ENCODE measurements at regions not wholly inside any gene's neighbourhood (a gene's known extent, or its start where the extent isn't known, plus 50 kb on each side); places are given as distances from the start of the nearest gene placed in this dataset.

- Histone ChIP-seq H3K4me1 (ENCODE audit: insufficient read depth, low read length) (no peaks in the 10 kb centered on the region), H3K4me3 (ENCODE audit: low read length in 2 of 2) (no peak overlapping the region), H3K27me3 (ENCODE audit: insufficient read depth, low read length) (no peaks in the 10 kb centered on the region), H3K27ac (ENCODE audit: low read depth, low read length) (no peak overlapping the region), H3K9me3 (ENCODE audit: control insufficient read depth in 1 of 2, low read length in 2 of 2) (no peaks in the 10 kb centered on the region), H3K36me3 (ENCODE audit: insufficient read depth, low read length) (no peaks in the 10 kb centered on the region)
- Mint-ChIP-seq H3K4me1 (no peaks in the 10 kb centered on the region), H3K36me3 (no peaks in the 10 kb centered on the region), H3K27me3 (no peaks in the 10 kb centered on the region), H3K4me3 (no peak overlapping the region), H3K27ac (no peak overlapping the region), H3K9me3 (peaks cover 0 to 10% (median 5%) of the 10 kb centered on the region in 8 donors)
- no peak for DNase-seq
- POLR2A ChIA-PET (ENCODE audit: partially characterized antibody) = no interaction called here
- CTCF ChIA-PET (ENCODE audit: partially characterized antibody) = no interaction called here
- intact Hi-C loops (cut with micrococcal nuclease) = no loop called here
Measured at GRCh38 chr3:163548015-163548414, 1530.3 kb downstream of the SI start.

- H3K4me1 Mint-ChIP-seq = no peaks in the 10 kb centered on the region
- no peaks in the 10 kb centered on the region for H3K27me3 ChIP-seq (ENCODE audit: insufficient read depth, low read length)
- no peaks in the 10 kb centered on the region for H3K36me3 Mint-ChIP-seq
- no peak for DNase-seq
- no peaks in the 10 kb centered on the region for H3K9me3 ChIP-seq (ENCODE audit: control insufficient read depth in 1 of 2, low read length in 2 of 2)
- no peaks in the 10 kb centered on the region for H3K27me3 Mint-ChIP-seq
- H3K4me1 ChIP-seq (ENCODE audit: insufficient read depth, low read length) = no peaks in the 10 kb centered on the region
- POLR2A ChIA-PET (ENCODE audit: partially characterized antibody) = no interaction called here
- CTCF ChIA-PET (ENCODE audit: partially characterized antibody) = no interaction called here
- intact Hi-C loops (cut with micrococcal nuclease) = no loop called here
- H3K4me3 ChIP-seq (ENCODE audit: low read length in 2 of 2) = no peak overlapping the region
- no peak overlapping the region for H3K27ac ChIP-seq (ENCODE audit: low read depth, low read length)
- H3K27ac Mint-ChIP-seq = no peak overlapping the region
- peaks cover 0 to 10% (median 5%) of the 10 kb centered on the region in 8 donors for H3K9me3 Mint-ChIP-seq
- no peak overlapping the region for H3K4me3 Mint-ChIP-seq
- no peaks in the 10 kb centered on the region for H3K36me3 ChIP-seq (ENCODE audit: insufficient read depth, low read length)
Measured at GRCh38 chr3:163547014-163547685, 1531.1 kb downstream of the SI start.

- Mint-ChIP-seq H3K4me3 (no peak overlapping the region), H3K4me1 (no peaks in the 10 kb centered on the region), H3K27ac (no peak overlapping the region), H3K36me3 (no peaks in the 10 kb centered on the region), H3K27me3 (no peaks in the 10 kb centered on the region), H3K9me3 (peaks cover 0 to 7% (median 2%) of the 10 kb centered on the region in 8 donors)
- H3K9me3 ChIP-seq (ENCODE audit: control insufficient read depth in 1 of 2, low read length in 2 of 2) = no peaks in the 10 kb centered on the region
- no peaks in the 10 kb centered on the region for H3K36me3 ChIP-seq (ENCODE audit: insufficient read depth, low read length)
- no peak for DNase-seq
- ChIA-PET POLR2A (ENCODE audit: partially characterized antibody) (no interaction called here), CTCF (ENCODE audit: partially characterized antibody) (no interaction called here)
- H3K4me3 ChIP-seq (ENCODE audit: low read length in 2 of 2) = no peak overlapping the region
- intact Hi-C loops (cut with micrococcal nuclease) = no loop called here
- H3K4me1 ChIP-seq (ENCODE audit: insufficient read depth, low read length) = no peaks in the 10 kb centered on the region
- H3K27me3 ChIP-seq (ENCODE audit: insufficient read depth, low read length) = no peaks in the 10 kb centered on the region
- no peak overlapping the region for H3K27ac ChIP-seq (ENCODE audit: low read depth, low read length)
Measured at GRCh38 chr3:163543662-163544061, 1534.6 kb downstream of the SI start.

- H3K9me3 Mint-ChIP-seq = peaks cover 0 to 10% (median 2%) of the 10 kb centered on the region in 8 donors
- H3K36me3 ChIP-seq (ENCODE audit: insufficient read depth, low read length) = no peaks in the 10 kb centered on the region
- no peak overlapping the region for H3K27ac Mint-ChIP-seq
- no peaks in the 10 kb centered on the region for H3K27me3 ChIP-seq (ENCODE audit: insufficient read depth, low read length)
- no peaks in the 10 kb centered on the region for H3K4me1 Mint-ChIP-seq
- CTCF ChIA-PET (ENCODE audit: partially characterized antibody) = no interaction called here
- H3K27ac ChIP-seq (ENCODE audit: low read depth, low read length) = no peak overlapping the region
- no peak for DNase-seq
- no peaks in the 10 kb centered on the region for H3K27me3 Mint-ChIP-seq
- H3K36me3 Mint-ChIP-seq = no peaks in the 10 kb centered on the region
- no peaks in the 10 kb centered on the region for H3K4me1 ChIP-seq (ENCODE audit: insufficient read depth, low read length)
- POLR2A ChIA-PET (ENCODE audit: partially characterized antibody) = no interaction called here
- no peak overlapping the region for H3K4me3 Mint-ChIP-seq
- no peak overlapping the region for H3K4me3 ChIP-seq (ENCODE audit: low read length in 2 of 2)
- intact Hi-C loops (cut with micrococcal nuclease) = no loop called here
- no peaks in the 10 kb centered on the region for H3K9me3 ChIP-seq (ENCODE audit: control insufficient read depth in 1 of 2, low read length in 2 of 2)
Measured at GRCh38 chr3:163541629-163542028, 1536.7 kb downstream of the SI start.

GRCh38 chr3:163538387-163538786, 1539.9 kb downstream of the SI start:
- Mint-ChIP-seq H3K36me3 (no peaks in the 10 kb centered on the region), H3K4me3 (no peak overlapping the region), H3K4me1 (no peaks in the 10 kb centered on the region), H3K27me3 (no peaks in the 10 kb centered on the region), H3K27ac (no peak overlapping the region), H3K9me3 (peaks cover 0 to 14% (median 2%) of the 10 kb centered on the region in 8 donors)
- intact Hi-C loops (cut with micrococcal nuclease) = no loop called here
- no peaks in the 10 kb centered on the region for H3K27me3 ChIP-seq (ENCODE audit: insufficient read depth, low read length)
- no peak for DNase-seq
- ChIA-PET POLR2A (ENCODE audit: partially characterized antibody) (no interaction called here), CTCF (ENCODE audit: partially characterized antibody) (no interaction called here)
- no peaks in the 10 kb centered on the region for H3K9me3 ChIP-seq (ENCODE audit: control insufficient read depth in 1 of 2, low read length in 2 of 2)
- no peak overlapping the region for H3K4me3 ChIP-seq (ENCODE audit: low read length in 2 of 2)
- H3K36me3 ChIP-seq (ENCODE audit: insufficient read depth, low read length) = no peaks in the 10 kb centered on the region
- H3K27ac ChIP-seq (ENCODE audit: low read depth, low read length) = no peak overlapping the region
- H3K4me1 ChIP-seq (ENCODE audit: insufficient read depth, low read length) = no peaks in the 10 kb centered on the region

- Histone ChIP-seq H3K4me1 (ENCODE audit: insufficient read depth, low read length) (no peaks in the 10 kb centered on the region), H3K9me3 (ENCODE audit: control insufficient read depth in 1 of 2, low read length in 2 of 2) (no peaks in the 10 kb centered on the region), H3K36me3 (ENCODE audit: insufficient read depth, low read length) (no peaks in the 10 kb centered on the region), H3K27ac (ENCODE audit: low read depth, low read length) (no peak overlapping the region), H3K27me3 (ENCODE audit: insufficient read depth, low read length) (no peaks in the 10 kb centered on the region), H3K4me3 (ENCODE audit: low read length in 2 of 2) (no peak overlapping the region)
- CTCF ChIA-PET (ENCODE audit: partially characterized antibody) = no interaction called here
- intact Hi-C loops (cut with micrococcal nuclease) = no loop called here
- H3K27me3 Mint-ChIP-seq = no peaks in the 10 kb centered on the region
- no peaks in the 10 kb centered on the region for H3K36me3 Mint-ChIP-seq
- POLR2A ChIA-PET (ENCODE audit: partially characterized antibody) = no interaction called here
- H3K4me3 Mint-ChIP-seq = no peak overlapping the region
- H3K9me3 Mint-ChIP-seq = peaks cover 0 to 16% (median 5%) of the 10 kb centered on the region in 8 donors
- no peak for DNase-seq
- H3K4me1 Mint-ChIP-seq = no peaks in the 10 kb centered on the region
- H3K27ac Mint-ChIP-seq = no peak overlapping the region
Measured at GRCh38 chr3:163533381-163533780, 1544.9 kb downstream of the SI start.

GRCh38 chr3:163523375-163523774, 1554.9 kb downstream of the SI start:
- Histone ChIP-seq H3K4me1 (ENCODE audit: insufficient read depth, low read length) (no peaks in the 10 kb centered on the region), H3K27ac (ENCODE audit: low read depth, low read length) (no peak overlapping the region), H3K27me3 (ENCODE audit: insufficient read depth, low read length) (no peaks in the 10 kb centered on the region), H3K9me3 (ENCODE audit: control insufficient read depth in 1 of 2, low read length in 2 of 2) (no peaks in the 10 kb centered on the region), H3K4me3 (ENCODE audit: low read length in 2 of 2) (no peak overlapping the region), H3K36me3 (ENCODE audit: insufficient read depth, low read length) (no peaks in the 10 kb centered on the region)
- no peaks in the 10 kb centered on the region for H3K36me3 Mint-ChIP-seq
- intact Hi-C loops (cut with micrococcal nuclease) = no loop called here
- H3K4me1 Mint-ChIP-seq = no peaks in the 10 kb centered on the region
- POLR2A ChIA-PET (ENCODE audit: partially characterized antibody) = no interaction called here
- no peak overlapping the region for H3K4me3 Mint-ChIP-seq
- peaks cover 0 to 13% (median 3%) of the 10 kb centered on the region in 8 donors for H3K9me3 Mint-ChIP-seq
- DNase-seq = no peak
- H3K27me3 Mint-ChIP-seq = no peaks in the 10 kb centered on the region
- no peak overlapping the region for H3K27ac Mint-ChIP-seq
- CTCF ChIA-PET (ENCODE audit: partially characterized antibody) = no interaction called here

- Histone ChIP-seq H3K36me3 (ENCODE audit: insufficient read depth, low read length) (no peaks in the 10 kb centered on the region), H3K27me3 (ENCODE audit: insufficient read depth, low read length) (no peaks in the 10 kb centered on the region), H3K27ac (ENCODE audit: low read depth, low read length) (no peak overlapping the region), H3K4me3 (ENCODE audit: low read length in 2 of 2) (no peak overlapping the region), H3K4me1 (ENCODE audit: insufficient read depth, low read length) (no peaks in the 10 kb centered on the region), H3K9me3 (ENCODE audit: control insufficient read depth in 1 of 2, low read length in 2 of 2) (no peaks in the 10 kb centered on the region)
- H3K36me3 Mint-ChIP-seq = no peaks in the 10 kb centered on the region
- intact Hi-C loops (cut with micrococcal nuclease) = no loop called here
- no peaks in the 10 kb centered on the region for H3K4me1 Mint-ChIP-seq
- no peaks in the 10 kb centered on the region for H3K27me3 Mint-ChIP-seq
- H3K9me3 Mint-ChIP-seq = peaks cover 0 to 12% (median 3%) of the 10 kb centered on the region in 8 donors
- CTCF ChIA-PET (ENCODE audit: partially characterized antibody) = no interaction called here
- no peak overlapping the region for H3K4me3 Mint-ChIP-seq
- POLR2A ChIA-PET (ENCODE audit: partially characterized antibody) = no interaction called here
- no peak overlapping the region for H3K27ac Mint-ChIP-seq
- DNase-seq = no peak
Measured at GRCh38 chr3:163521261-163521660, 1557.0 kb downstream of the SI start.

All from CD4-positive, alpha-beta memory T cell (primary cell).